GM12864 (cell line): ENCODE measurements at regions not wholly inside any gene's neighbourhood (a gene's known extent, or its start where the extent isn't known, plus 50 kb on each side); places are given as distances from the start of the nearest gene placed in this dataset.
"Not testable (repeated sequence)": the region's sequence is repeated elsewhere in the genome, so short reads cannot be mapped to it uniquely, and the experiment has no call there.

Experiments used
- DNase-seq: peaks from one replicate; pipeline ENCODE4 v3.0.0-alpha.2; 2011; ENCODE audit warnings: low read depth
- H3K4me3 ChIP-seq: 2 replicates; pipeline ENCODE4 v1.5.1; 2011; ENCODE audit warnings: mild to moderate bottlenecking, low read depth, low read length, control low read depth
- CTCF ChIP-seq: IDR thresholded peaks from 2 replicates; pipeline ENCODE4 v1.5.1; 2011; ENCODE audit warnings: low read depth, mild to moderate bottlenecking, moderate library complexity, low read length, control low read depth, inconsistent platforms; ENCODE audit errors: missing control alignments

GRCh38 chr13:71209217-71209616 lies 657.8 kb downstream of the DACH1 start:
- no peak for TF ChIP-seq CTCF
- DNase-seq, result no peak
- no peak overlapping the region for H3K4me3 ChIP-seq

GRCh38 chr13:71184583-71184982 lies 682.4 kb downstream of the DACH1 start:
- H3K4me3 ChIP-seq, DNase-seq: not testable (repeated sequence)

GRCh38 chr13:71183352-71183751 lies 683.7 kb downstream of the DACH1 start:
- DNase-seq, H3K4me3 ChIP-seq: not testable (repeated sequence)

- no peak overlapping the region for H3K4me3 ChIP-seq
- TF ChIP-seq CTCF, result no peak
- no peak for DNase-seq
Observed at GRCh38 chr13:71171740-71172139, 695.3 kb downstream of the DACH1 start.

GRCh38 chr13:71169180-71169579 lies 697.8 kb downstream of the DACH1 start:
- no peak overlapping the region for H3K4me3 ChIP-seq
- TF ChIP-seq CTCF, result no peak
- no peak for DNase-seq

- DNase-seq, result no peak
- no peak for TF ChIP-seq CTCF
- no peak overlapping the region for H3K4me3 ChIP-seq
Observed at GRCh38 chr13:71156550-71156949, 710.5 kb downstream of the DACH1 start.

- TF ChIP-seq CTCF, result no peak
- H3K4me3 ChIP-seq, result no peak overlapping the region
- DNase-seq, result no peak
Observed at GRCh38 chr13:71149498-71150363, 717.3 kb downstream of the DACH1 start.

- no peak for TF ChIP-seq CTCF
- no peak for DNase-seq
- H3K4me3 ChIP-seq, result no peak overlapping the region
Observed at GRCh38 chr13:71149046-71149445, 718.0 kb downstream of the DACH1 start.
